GM12864 (cell line): ENCODE measurements at regions not wholly inside any gene's neighbourhood (a gene's known extent, or its start where the extent isn't known, plus 50 kb on each side); places are given as distances from the start of the nearest gene placed in this dataset.

Experiments
- DNase-seq: peaks from one replicate; pipeline ENCODE4 v3.0.0-alpha.2; 2011; ENCODE audit warnings: low read depth
- H3K4me3 ChIP-seq: 2 replicates; pipeline ENCODE4 v1.5.1; 2011; ENCODE audit warnings: mild to moderate bottlenecking, low read depth, low read length, control low read depth
- TF ChIP-seq, protein P1 (sequence below): IDR thresholded peaks from 2 replicates; pipeline ENCODE4 v1.5.1; 2011; ENCODE audit warnings: low read depth, mild to moderate bottlenecking, moderate library complexity, low read length, control low read depth, inconsistent platforms; ENCODE audit errors: missing control alignments

- no peak for DNase-seq
- TF ChIP-seq, protein P1, sequence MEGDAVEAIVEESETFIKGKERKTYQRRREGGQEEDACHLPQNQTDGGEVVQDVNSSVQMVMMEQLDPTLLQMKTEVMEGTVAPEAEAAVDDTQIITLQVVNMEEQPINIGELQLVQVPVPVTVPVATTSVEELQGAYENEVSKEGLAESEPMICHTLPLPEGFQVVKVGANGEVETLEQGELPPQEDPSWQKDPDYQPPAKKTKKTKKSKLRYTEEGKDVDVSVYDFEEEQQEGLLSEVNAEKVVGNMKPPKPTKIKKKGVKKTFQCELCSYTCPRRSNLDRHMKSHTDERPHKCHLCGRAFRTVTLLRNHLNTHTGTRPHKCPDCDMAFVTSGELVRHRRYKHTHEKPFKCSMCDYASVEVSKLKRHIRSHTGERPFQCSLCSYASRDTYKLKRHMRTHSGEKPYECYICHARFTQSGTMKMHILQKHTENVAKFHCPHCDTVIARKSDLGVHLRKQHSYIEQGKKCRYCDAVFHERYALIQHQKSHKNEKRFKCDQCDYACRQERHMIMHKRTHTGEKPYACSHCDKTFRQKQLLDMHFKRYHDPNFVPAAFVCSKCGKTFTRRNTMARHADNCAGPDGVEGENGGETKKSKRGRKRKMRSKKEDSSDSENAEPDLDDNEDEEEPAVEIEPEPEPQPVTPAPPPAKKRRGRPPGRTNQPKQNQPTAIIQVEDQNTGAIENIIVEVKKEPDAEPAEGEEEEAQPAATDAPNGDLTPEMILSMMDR: no peak
Observed at GRCh38 chr2:51807229-51807628, 775.3 kb upstream of the NRXN1 start.

DNA sequence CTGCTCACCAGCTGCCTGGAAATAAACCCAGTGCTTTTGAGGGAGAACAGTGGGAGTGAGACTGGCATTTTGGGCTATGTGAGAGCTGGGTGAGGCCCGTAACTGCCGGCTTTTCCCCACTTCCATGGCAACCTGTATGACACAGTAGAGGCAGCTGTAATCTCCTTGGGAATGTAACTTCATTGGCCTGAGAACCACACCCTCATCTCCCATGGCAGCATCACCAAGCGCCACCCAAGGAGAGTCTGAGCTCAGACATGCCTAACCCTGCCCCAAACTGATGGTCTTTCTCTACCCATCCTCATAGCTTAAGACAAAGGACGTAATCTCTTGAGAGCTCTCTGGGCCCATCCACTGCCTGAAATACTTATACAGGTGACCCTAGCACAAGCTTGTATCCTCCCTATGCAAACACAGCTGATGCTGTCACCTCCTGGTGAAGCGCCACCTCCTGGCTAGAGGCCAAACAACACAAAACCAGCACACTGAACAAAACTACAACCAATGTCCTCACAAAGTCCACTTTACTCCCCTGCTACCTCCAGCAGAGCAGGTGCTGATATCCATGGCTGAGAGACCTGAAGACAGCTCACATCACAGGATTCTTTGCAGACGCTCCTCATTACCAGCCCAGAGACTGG is 763.4 kb upstream of the NRXN1 start:
- no peak for DNase-seq
- no peak overlapping the region for H3K4me3 ChIP-seq
- TF ChIP-seq, protein P1: peak; percentile 32

More at GRCh38 chr2:51807229-51807628, 775.3 kb upstream of the NRXN1 start:
- no peak overlapping the region for H3K4me3 ChIP-seq

- no peak for DNase-seq
- TF ChIP-seq, protein P1: no peak
- H3K4me3 ChIP-seq: no peak overlapping the region
Observed at GRCh38 chr2:51791496-51791895, 759.6 kb upstream of the NRXN1 start.

- no peak for DNase-seq
- no peak overlapping the region for H3K4me3 ChIP-seq
- TF ChIP-seq, protein P1: no peak
Observed at GRCh38 chr2:51790854-51791253, 758.9 kb upstream of the NRXN1 start.

- H3K4me3 ChIP-seq: no peak overlapping the region
- TF ChIP-seq, protein P1: no peak
- no peak for DNase-seq
Observed at GRCh38 chr2:51789918-51790317, 758.0 kb upstream of the NRXN1 start.

DNA sequence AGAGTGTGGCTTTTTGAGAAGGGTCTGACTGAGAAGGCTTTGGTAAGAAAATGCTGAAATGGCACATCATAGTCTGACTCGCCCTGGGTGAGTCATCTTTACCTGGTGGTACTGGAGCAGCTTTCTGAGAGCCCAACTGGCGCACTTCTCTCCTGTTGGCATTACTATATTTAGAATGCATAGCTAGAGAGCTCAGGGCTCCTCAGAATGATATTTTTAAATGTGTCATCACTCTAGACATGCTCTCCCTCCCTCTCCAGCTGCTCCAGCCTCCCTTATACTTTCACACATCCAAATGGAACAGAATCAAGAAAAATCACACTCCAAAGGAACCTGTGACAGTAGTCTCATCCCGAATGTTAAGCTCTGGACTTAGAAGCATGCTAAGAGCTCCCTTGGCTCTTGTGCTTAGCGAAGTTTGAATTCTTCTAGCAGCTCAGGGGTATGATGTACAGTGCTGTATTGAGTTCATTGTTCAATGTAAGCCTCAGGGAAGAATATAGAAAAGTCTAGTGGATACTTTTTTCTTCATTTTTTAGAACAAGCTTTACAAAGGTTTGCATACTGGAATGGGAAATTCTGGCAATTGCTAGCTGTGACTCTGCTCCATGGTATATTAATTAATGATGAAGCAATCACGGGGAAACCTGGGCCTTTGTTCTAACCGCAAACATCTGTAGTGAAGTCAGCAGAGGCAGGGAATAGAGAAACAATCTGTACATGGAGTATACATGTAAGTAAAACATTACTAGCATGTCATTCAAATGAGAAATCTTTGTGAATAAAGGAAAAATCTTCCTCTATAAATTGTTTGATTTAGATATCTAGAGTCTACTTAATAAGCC is 751.2 kb upstream of the NRXN1 start:
- TF ChIP-seq, protein P1: no peak
- DNase-seq: no peak
- no peak overlapping the region for H3K4me3 ChIP-seq
